ENCODE measurements at regions not wholly inside any gene's neighbourhood (a gene's known extent, or its start where the extent isn't known, plus 50 kb on each side); places are given as distances from the start of the nearest gene placed in this dataset.

DNA sequence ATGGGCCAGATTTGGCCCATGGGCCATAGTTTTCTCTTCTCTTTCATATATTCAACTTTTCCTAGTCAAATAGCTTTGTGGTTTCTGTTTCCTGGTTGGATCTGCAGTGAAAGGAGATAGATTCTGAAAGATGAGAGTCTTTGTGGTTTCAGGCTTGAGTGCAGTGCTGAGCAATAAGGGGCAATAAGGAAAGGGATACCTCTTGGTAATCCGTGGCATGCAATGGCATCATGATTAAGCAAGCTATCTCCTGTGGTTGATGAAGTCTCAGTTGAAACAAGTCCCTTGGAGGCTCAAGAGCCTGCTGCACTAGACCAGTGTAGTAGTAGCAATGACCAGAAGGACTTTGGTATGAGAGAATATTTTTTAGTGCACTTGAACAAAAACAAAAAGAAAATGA is 187.7 kb upstream of the CNTNAP2 start:
- TF ChIP-seq, protein P1, sequence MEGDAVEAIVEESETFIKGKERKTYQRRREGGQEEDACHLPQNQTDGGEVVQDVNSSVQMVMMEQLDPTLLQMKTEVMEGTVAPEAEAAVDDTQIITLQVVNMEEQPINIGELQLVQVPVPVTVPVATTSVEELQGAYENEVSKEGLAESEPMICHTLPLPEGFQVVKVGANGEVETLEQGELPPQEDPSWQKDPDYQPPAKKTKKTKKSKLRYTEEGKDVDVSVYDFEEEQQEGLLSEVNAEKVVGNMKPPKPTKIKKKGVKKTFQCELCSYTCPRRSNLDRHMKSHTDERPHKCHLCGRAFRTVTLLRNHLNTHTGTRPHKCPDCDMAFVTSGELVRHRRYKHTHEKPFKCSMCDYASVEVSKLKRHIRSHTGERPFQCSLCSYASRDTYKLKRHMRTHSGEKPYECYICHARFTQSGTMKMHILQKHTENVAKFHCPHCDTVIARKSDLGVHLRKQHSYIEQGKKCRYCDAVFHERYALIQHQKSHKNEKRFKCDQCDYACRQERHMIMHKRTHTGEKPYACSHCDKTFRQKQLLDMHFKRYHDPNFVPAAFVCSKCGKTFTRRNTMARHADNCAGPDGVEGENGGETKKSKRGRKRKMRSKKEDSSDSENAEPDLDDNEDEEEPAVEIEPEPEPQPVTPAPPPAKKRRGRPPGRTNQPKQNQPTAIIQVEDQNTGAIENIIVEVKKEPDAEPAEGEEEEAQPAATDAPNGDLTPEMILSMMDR (IDR thresholded peaks at IDR 0.05 in 8 of 11, conservative IDR thresholded peaks at IDR 0.05 in 3 of 11): no peak
- TF ChIP-seq POLR2A (IDR thresholded peaks at IDR 0.05) (no peak), POLR2AphosphoS5 (IDR thresholded peaks at IDR 0.05) (no peak)
